HepG2 (cell line): ENCODE measurements at regions not wholly inside any gene's neighbourhood (a gene's known extent, or its start where the extent isn't known, plus 50 kb on each side); places are given as distances from the start of the nearest gene placed in this dataset.

Experiments used
- DBP ChIP-seq: sonication (generic); formaldehyde crosslinking; IDR thresholded peaks from 2 replicates; pipeline ENCODE4 v1.4.0; 2020; ENCODE audit warnings: missing genetic modification reagents; ENCODE audit errors: not compliant biosample characterization
- GABPB1 ChIP-seq: IDR thresholded peaks from 2 replicates; pipeline ENCODE4 v1.6.1; 2016; ENCODE audit warnings: mild to moderate bottlenecking, missing genetic modification reagents, moderate library complexity, missing compliant biosample characterization
- HCFC1 ChIP-seq: fragments of 150-350 bp; IDR thresholded peaks from 2 replicates; pipeline ENCODE4 v1.6.1; 2014; ENCODE audit warnings: low read depth, low read length
- HNF4G ChIP-seq, 2 experiments: sonication (generic) in 1 of 2; formaldehyde crosslinking in 1 of 2; IDR thresholded peaks; 2 replicates each; pipeline versions ENCODE4 v1.4.0 to v1.6.1; 2011 to 2020; ENCODE audit warnings: borderline replicate concordance in 2 of 2, low read depth in 2 of 2, mild to moderate bottlenecking in 2 of 2, low read length in 1 of 2, missing genetic modification reagents in 1 of 2, moderate library complexity in 1 of 2
- KDM5A ChIP-seq: fragments of 200-600 bp; sonication (generic); IDR thresholded peaks from 2 replicates; pipeline ENCODE4 v1.7.0; 2018; ENCODE audit warnings: antibody characterized with exemption, mild to moderate bottlenecking, low read length, borderline replicate concordance
- KIAA2018 ChIP-seq: sonication (generic); formaldehyde crosslinking; IDR thresholded peaks from 2 replicates; pipeline ENCODE4 v1.5.0; 2020; ENCODE audit warnings: mild to moderate bottlenecking, missing genetic modification reagents, borderline replicate concordance
- KLF12 ChIP-seq: sonication (generic); formaldehyde crosslinking; IDR thresholded peaks from 2 replicates; pipeline ENCODE4 v1.4.0; 2020; ENCODE audit warnings: missing genetic modification reagents, borderline replicate concordance
- MAX ChIP-seq: IDR thresholded peaks from 2 replicates; pipeline ENCODE4 v1.6.1; 2012; ENCODE audit warnings: inconsistent platforms
- NONO ChIP-seq, 2 experiments: fragments of 450-650 bp in 1 of 2; sonication (generic) in 1 of 2; formaldehyde crosslinking in 1 of 2; IDR thresholded peaks in 1 of 2; conservative IDR thresholded peaks in 1 of 2; 2 replicates each; pipeline versions ENCODE4 v1.6.1 to v1.8.0; 2017 to 2022; ENCODE audit warnings: mild to moderate bottlenecking in 1 of 2, missing genetic modification reagents in 1 of 2, moderate library complexity in 1 of 2
- SMARCE1 ChIP-seq: fragments of 450-650 bp; IDR thresholded peaks from 2 replicates; pipeline ENCODE4 v1.6.1; 2017; ENCODE audit warnings: borderline replicate concordance
- TARDBP ChIP-seq: sonication (generic); formaldehyde crosslinking; IDR thresholded peaks from 2 replicates; pipeline ENCODE4 v1.8.0; 2022; ENCODE audit warnings: mild to moderate bottlenecking, missing genetic modification reagents
- TERF1 ChIP-seq: sonication (generic); formaldehyde crosslinking; IDR thresholded peaks from 2 replicates; pipeline ENCODE4 v1.8.0; 2022; ENCODE audit warnings: mild to moderate bottlenecking, missing genetic modification reagents, moderate library complexity
- THAP11 ChIP-seq: IDR thresholded peaks from 2 replicates; pipeline ENCODE4 v1.6.1; 2016; ENCODE audit warnings: missing biosample characterization, missing genetic modification reagents
- ZMAT5 ChIP-seq: sonication (generic); formaldehyde crosslinking; IDR thresholded peaks from 2 replicates; pipeline ENCODE4 v1.5.0; 2020; ENCODE audit warnings: mild to moderate bottlenecking, low read depth, missing genetic modification reagents, borderline replicate concordance
- ZNF3 ChIP-seq: IDR thresholded peaks from 2 replicates; pipeline ENCODE4 v1.7.0; 2017; ENCODE audit warnings: inconsistent platforms
- ZNF546 ChIP-seq: sonication (generic); formaldehyde crosslinking; conservative IDR thresholded peaks from 2 replicates; pipeline ENCODE4 v1.8.1; 2023; ENCODE audit warnings: mild to moderate bottlenecking, missing genetic modification reagents
- ZNF614 ChIP-seq: IDR thresholded peaks from 2 replicates; pipeline ENCODE4 v1.6.1; 2018; ENCODE audit warnings: missing biosample characterization, missing genetic modification reagents, inconsistent platforms, borderline replicate concordance
- ZNF644 ChIP-seq: IDR thresholded peaks from 2 replicates; pipeline ENCODE4 v1.6.1; 2016; ENCODE audit warnings: low read depth

- TF ChIP-seq KDM5A: no peak
- TF ChIP-seq ZNF644 (CRISPR knock-in tag): peak; percentile 99
- peak; percentile 99 for TF ChIP-seq ZNF614 (CRISPR knock-in tag)
- TF ChIP-seq KLF12 (CRISPR knock-in tag): peak; percentile 54; the same call in 1 of the 2 replicates
- no peak for TF ChIP-seq SMARCE1
- 0 out of 2 replicates have a peak, but pooled peaks have one; percentile 50 for TF ChIP-seq ZNF546
- peak; percentile 95 for TF ChIP-seq HNF4G (IDR thresholded peaks at IDR 0.05; ENCODE audit: borderline replicate concordance, low read depth, low read length)
- peak; percentile 99 for TF ChIP-seq HNF4G (CRISPR knock-in tag; IDR thresholded peaks at IDR 0.05; ENCODE audit: borderline replicate concordance, low read depth)
- TF ChIP-seq TARDBP (CRISPR knock-in tag): peak; percentile 98
- no peak for TF ChIP-seq NONO (IDR thresholded peaks at IDR 0.05)
- peak; percentile 85 for TF ChIP-seq NONO (CRISPR knock-in tag; conservative IDR thresholded peaks at IDR 0.05)
- TF ChIP-seq KIAA2018 (CRISPR knock-in tag): no peak
- no peak for TF ChIP-seq TERF1
- no peak for TF ChIP-seq ZNF3 (CRISPR knock-in tag)
- peak; percentile 46; the same call in 1 of the 2 replicates for TF ChIP-seq GABPB1 (CRISPR knock-in tag)
- TF ChIP-seq MAX: peak; percentile 57
- TF ChIP-seq HCFC1: no peak
- TF ChIP-seq ZMAT5 (CRISPR knock-in tag): no peak
- TF ChIP-seq THAP11 (CRISPR knock-in tag): peak; percentile 84
- TF ChIP-seq DBP (CRISPR knock-in tag): no peak
Observed at GRCh38 chr15:53453253-53454105, 306.0 kb downstream of the WDR72 start (continued).
